ENCODE measurements at regions not wholly inside any gene's neighbourhood (a gene's known extent, or its start where the extent isn't known, plus 50 kb on each side); places are given as distances from the start of the nearest gene placed in this dataset.
"Not testable (repeated sequence)": the region's sequence is repeated elsewhere in the genome, so short reads cannot be mapped to it uniquely, and the experiment has no call there.

DNA sequence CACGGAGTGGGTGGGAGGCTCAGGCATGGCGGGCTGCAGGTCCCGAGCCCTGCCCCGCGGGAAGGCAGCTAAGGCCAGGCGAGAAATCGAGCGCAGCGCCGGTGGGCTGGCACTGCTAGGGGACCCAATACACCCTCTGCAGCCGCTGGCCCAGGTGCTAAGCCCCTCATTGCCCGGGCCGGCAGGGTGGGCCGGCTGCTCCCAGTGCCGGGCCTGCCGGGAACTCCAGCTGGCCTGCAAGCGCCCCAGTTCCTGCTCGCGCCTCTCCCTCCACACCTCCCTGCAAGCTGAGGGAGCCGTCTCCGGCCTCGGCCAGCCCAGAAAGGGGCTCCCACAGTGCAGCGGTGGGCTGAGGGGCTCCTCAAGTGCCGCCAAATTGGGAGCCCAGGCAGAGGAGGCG, 50.7 kb upstream of the GBE1 start:
- H3K27me3 ChIP-seq (ENCODE audit: control insufficient read depth, insufficient read depth); H3K4me1 ChIP-seq (ENCODE audit: control insufficient read depth, insufficient read depth, low read length); DNase-seq; intact Hi-C loops (cut with DNase I); H3K4me3 ChIP-seq (ENCODE audit: low read length); ATAC-seq; H3K27ac ChIP-seq (ENCODE audit: low read length); H3K9me3 ChIP-seq (ENCODE audit: control insufficient read depth, low read length): not testable (repeated sequence)
- WGBS = 96% methylated on average over 25 of the region's 25 CpGs

Data from right cardiac atrium (tissue), 5 donors.